ENCODE measurements at regions not wholly inside any gene's neighbourhood (a gene's known extent, or its start where the extent isn't known, plus 50 kb on each side); places are given as distances from the start of the nearest gene placed in this dataset.

GRCh38 chr4:128686810-128687209, 122.7 kb upstream of the JADE1 start:
- H3K9me3 ChIP-seq (ENCODE audit: control insufficient read depth, low read depth, low read length) = peaks cover 6% of the 10 kb centered on the region
- no peak for DNase-seq (ENCODE audit: low read depth, low spot score)
- TF ChIP-seq CTCF (optimal IDR thresholded peaks at IDR 0.05 in 1 of 3, IDR thresholded peaks at IDR 0.05 in 1 of 3, conservative IDR thresholded peaks at IDR 0.05 in 1 of 3; ENCODE audit: extremely low read depth in 1 of 3, insufficient read depth in 2 of 3, low read length in 3 of 3) = no peak
- TF ChIP-seq EZH2 (IDR thresholded peaks at IDR 0.05; ENCODE audit: low read length) = no peak
- dilution Hi-C loops (cut with MboI; ENCODE audit: extremely low pct_ligation_motif_present, low sequenced_read_pairs) = no loop called here
- no peak overlapping the region for H3K4me2 ChIP-seq (ENCODE audit: control insufficient read depth, extremely low read depth, insufficient read depth, low read depth, low read length)
- no peak overlapping the region for H3K4me3 ChIP-seq (ENCODE audit: control insufficient read depth in 2 of 3, extremely low read depth in 1 of 3, insufficient read depth in 2 of 3, low read depth in 1 of 3, low read length in 3 of 3)
- H3K9me1 ChIP-seq (ENCODE audit: control insufficient read depth, extremely low read depth, insufficient read depth, low read length) = no peaks in the 10 kb centered on the region
- no peaks in the 10 kb centered on the region for H4K20me1 ChIP-seq (ENCODE audit: control insufficient read depth, extremely low read depth, insufficient read depth, low read length)
- H3K79me2 ChIP-seq (ENCODE audit: control insufficient read depth, insufficient read depth, low read length) = no peaks in the 10 kb centered on the region
- no peaks in the 10 kb centered on the region for H3K4me1 ChIP-seq (ENCODE audit: control insufficient read depth, extremely low read depth, insufficient read depth, low read length)
- FAIRE-seq = peak; percentile 43
- no peak overlapping the region for H3K27ac ChIP-seq (ENCODE audit: control insufficient read depth, insufficient read depth, low read length)
- no peak overlapping the region for H3K9ac ChIP-seq (ENCODE audit: control insufficient read depth, extremely low read depth, insufficient read depth, low read length)
- H2AFZ ChIP-seq (ENCODE audit: control insufficient read depth, low read length) = no peak overlapping the region
- no peaks in the 10 kb centered on the region for H3K36me3 ChIP-seq (ENCODE audit: control insufficient read depth in 2 of 2, extremely low read depth in 1 of 2, insufficient read depth in 2 of 2, low read length in 2 of 2)
- no peaks in the 10 kb centered on the region for H3K27me3 ChIP-seq (ENCODE audit: control insufficient read depth, extremely low read depth, insufficient read depth, low read length)

GRCh38 chr4:128686032-128686465, 123.5 kb upstream of the JADE1 start:
- peaks cover 6% of the 10 kb centered on the region for H3K9me3 ChIP-seq (ENCODE audit: control insufficient read depth, low read depth, low read length)
- no peaks in the 10 kb centered on the region for H3K4me1 ChIP-seq (ENCODE audit: control insufficient read depth, extremely low read depth, insufficient read depth, low read length)
- no peak overlapping the region for H3K4me2 ChIP-seq (ENCODE audit: control insufficient read depth, extremely low read depth, insufficient read depth, low read depth, low read length)
- H3K9me1 ChIP-seq (ENCODE audit: control insufficient read depth, extremely low read depth, insufficient read depth, low read length) = no peaks in the 10 kb centered on the region
- DNase-seq (ENCODE audit: low read depth, low spot score) = peak; percentile 23
- H3K4me3 ChIP-seq (ENCODE audit: control insufficient read depth in 2 of 3, extremely low read depth in 1 of 3, insufficient read depth in 2 of 3, low read depth in 1 of 3, low read length in 3 of 3) = no peak overlapping the region
- no peak overlapping the region for H3K9ac ChIP-seq (ENCODE audit: control insufficient read depth, extremely low read depth, insufficient read depth, low read length)
- no peaks in the 10 kb centered on the region for H3K36me3 ChIP-seq (ENCODE audit: control insufficient read depth in 2 of 2, extremely low read depth in 1 of 2, insufficient read depth in 2 of 2, low read length in 2 of 2)
- peak overlapping the region; percentile 13 for H2AFZ ChIP-seq (ENCODE audit: control insufficient read depth, low read length)
- H3K27me3 ChIP-seq (ENCODE audit: control insufficient read depth, extremely low read depth, insufficient read depth, low read length) = no peaks in the 10 kb centered on the region
- dilution Hi-C loops (cut with MboI; ENCODE audit: extremely low pct_ligation_motif_present, low sequenced_read_pairs) = no loop called here
- no peak for FAIRE-seq
- peak overlapping the region; percentile 38 for H3K27ac ChIP-seq (ENCODE audit: control insufficient read depth, insufficient read depth, low read length)
- TF ChIP-seq CTCF (optimal IDR thresholded peaks at IDR 0.05 in 1 of 3, IDR thresholded peaks at IDR 0.05 in 1 of 3, conservative IDR thresholded peaks at IDR 0.05 in 1 of 3; ENCODE audit: extremely low read depth in 1 of 3, insufficient read depth in 2 of 3, low read length in 3 of 3) (no peak), EZH2 (IDR thresholded peaks at IDR 0.05; ENCODE audit: low read length) (no peak)
- H4K20me1 ChIP-seq (ENCODE audit: control insufficient read depth, extremely low read depth, insufficient read depth, low read length) = no peaks in the 10 kb centered on the region
- H3K79me2 ChIP-seq (ENCODE audit: control insufficient read depth, insufficient read depth, low read length) = no peaks in the 10 kb centered on the region

Data from keratinocyte (primary cell).